HCT116 (cell line): ENCODE measurements at regions not wholly inside any gene's neighbourhood (a gene's known extent, or its start where the extent isn't known, plus 50 kb on each side); places are given as distances from the start of the nearest gene placed in this dataset.

Experiments
- ATAC-seq: fragments of 200-7000 bp; cut with Tn5 transposase; 2 replicates; pipeline ENCODE4 v1.9.1; 2020; ENCODE audit warnings: mild to moderate bottlenecking, moderate library complexity
- BruUV-seq: library from RNA; stranded (reverse); fragments of 400-500 nt; replicated peaks from 2 replicates; lab custom pipeline; 2021; lab: Mats Ljungman, UMichigan
- CTCF ChIA-PET: fragments of 300-600 bp; sonication (Branson Sonifier 250); formaldehyde crosslinking; loops from one replicate; lab custom pipeline; 2021; ENCODE audit warnings: antibody characterized with exemption; lab: Charles Lee
- POLR2A ChIA-PET: fragments of 300-600, 350-600 bp; sonication (Branson Sonifier 250); formaldehyde crosslinking; loops from one replicate; lab custom pipeline; 2021; ENCODE audit warnings: antibody characterized with exemption; lab: Charles Lee
- RAD21 ChIA-PET, 2 experiments: fragments of 300-600 bp; sonication (Branson Sonifier 250); formaldehyde crosslinking; loops; one replicate each; lab custom pipeline; 2023; ENCODE audit warnings: low total read pairs in 2 of 2; ENCODE audit not compliant: uncharacterized antibody in 2 of 2, unreplicated experiment in 2 of 2, low non-redundant PET in 1 of 2; lab: Charles Lee
- DNase-seq: peaks from one replicate; pipeline ENCODE4 v3.0.0-alpha.2; 2010; ENCODE audit warnings: low read depth, low spot score
- H2AFZ ChIP-seq: fragments of 200-600 bp; shearing (Covaris generic), sonication (generic); 2 replicates; pipeline ENCODE4 v1.6.1; 2017; ENCODE audit warnings: low read depth, mixed run types, mixed read lengths, antibody characterized with exemption, low read length; ENCODE audit not compliant: poor library complexity, severe bottlenecking
- H3K27ac ChIP-seq: 2 replicates; pipeline ENCODE4 v1.5.1; 2012; ENCODE audit warnings: low read depth, low read length
- H3K27me3 ChIP-seq: fragments of 200-600 bp; sonication (generic); 2 replicates; pipeline ENCODE4 v1.6.1; 2016; ENCODE audit warnings: mixed run types, low read length, mixed read lengths; ENCODE audit not compliant: insufficient read depth
- H3K36me3 ChIP-seq, 2 experiments: fragments of 200-500 bp in 1 of 2; fragments of 200-600 bp in 1 of 2; sonication (Bioruptor generic) in 1 of 2; sonication (generic) in 1 of 2; 2 replicates each; pipeline versions ENCODE4 v1.5.1 to v1.6.1; 2014 to 2016; ENCODE audit warnings: low read length in 2 of 2, inconsistent platforms in 1 of 2, mixed read lengths in 1 of 2, mixed run types in 1 of 2; ENCODE audit not compliant: insufficient read depth in 2 of 2, control insufficient read depth in 1 of 2
- H3K4me1 ChIP-seq, 2 experiments: fragments of 200-600 bp in 1 of 2; sonication (generic) in 1 of 2; 2 replicates each; pipeline versions ENCODE4 v1.5.1 to v1.6.1; 2012 to 2017; ENCODE audit warnings: low read length in 2 of 2, inconsistent platforms in 1 of 2, mild to moderate bottlenecking in 1 of 2, mixed read lengths in 1 of 2, mixed run types in 1 of 2, moderate library complexity in 1 of 2; ENCODE audit not compliant: insufficient read depth in 2 of 2, control insufficient read depth in 1 of 2
- H3K4me2 ChIP-seq: fragments of 200-600 bp; sonication (generic); 2 replicates; pipeline ENCODE4 v1.6.1; 2017; ENCODE audit warnings: mixed run types, low read length, mixed read lengths
- H3K4me3 ChIP-seq, 2 experiments: fragments of 200-600 bp in 1 of 2; sonication (generic) in 1 of 2; replicated peaks in 1 of 2; 2 replicates each; pipeline ENCODE4 v1.5.1; 2011 to 2016; ENCODE audit warnings: low read length in 2 of 2, control low read depth in 1 of 2, low read depth in 1 of 2, mild to moderate bottlenecking in 1 of 2, mixed read lengths in 1 of 2, mixed run types in 1 of 2
- H3K79me2 ChIP-seq: fragments of 200-600 bp; sonication (generic); 2 replicates; pipeline ENCODE4 v1.6.1; 2017; ENCODE audit warnings: mild to moderate bottlenecking, mixed run types, low read length, moderate library complexity, mixed read lengths; ENCODE audit not compliant: insufficient read depth
- H3K9ac ChIP-seq: fragments of 200-600 bp; sonication (generic); 2 replicates; pipeline ENCODE4 v1.6.1; 2016; ENCODE audit warnings: low read length, mixed read lengths
- H3K9me2 ChIP-seq: fragments of 200-600 bp; sonication (generic), shearing (Covaris generic); 2 replicates; pipeline ENCODE4 v1.6.1; 2017; ENCODE audit warnings: mixed run types, mild to moderate bottlenecking, moderate library complexity; ENCODE audit not compliant: insufficient read depth
- H3K9me3 ChIP-seq, 2 experiments: fragments of 200-500 bp in 1 of 2; fragments of 200-600 bp in 1 of 2; sonication (Bioruptor generic) in 1 of 2; sonication (generic) in 1 of 2; 2 replicates each; pipeline ENCODE4 v1.6.1; 2014 to 2017; ENCODE audit warnings: low read length in 2 of 2, mixed read lengths in 2 of 2, inconsistent platforms in 1 of 2, low read depth in 1 of 2, mild to moderate bottlenecking in 1 of 2, mixed run types in 1 of 2, moderate library complexity in 1 of 2; ENCODE audit not compliant: control insufficient read depth in 1 of 2, insufficient read depth in 1 of 2
- H4K20me1 ChIP-seq: fragments of 200-600 bp; sonication (generic), shearing (Covaris generic); 2 replicates; pipeline ENCODE4 v1.6.1; 2017; ENCODE audit warnings: mixed run types, mild to moderate bottlenecking, moderate library complexity; ENCODE audit not compliant: insufficient read depth
- CBX3 ChIP-seq: IDR thresholded peaks from 2 replicates; pipeline ENCODE4 v1.6.1; 2012; ENCODE audit warnings: low read depth
- CEBPB ChIP-seq: IDR thresholded peaks from 2 replicates; pipeline ENCODE4 v1.6.1; 2012; ENCODE audit warnings: low read depth
- EGR1 ChIP-seq: IDR thresholded peaks from 2 replicates; pipeline ENCODE4 v1.6.1; 2012; ENCODE audit warnings: low read depth
- ELF1 ChIP-seq: IDR thresholded peaks from 2 replicates; pipeline ENCODE4 v1.6.1; 2012; ENCODE audit warnings: low read depth, borderline replicate concordance
- EZH2 ChIP-seq: fragments of 200-600 bp; sonication (generic); IDR thresholded peaks from 2 replicates; pipeline ENCODE4 v1.6.1; 2017; ENCODE audit warnings: antibody characterized with exemption, mixed run types
- EZH2phosphoT487 ChIP-seq: fragments of 200-600 bp; IDR thresholded peaks from 2 replicates; pipeline ENCODE4 v1.6.1; 2018; ENCODE audit warnings: antibody characterized with exemption, borderline replicate concordance
- FOSL1 ChIP-seq: IDR thresholded peaks from 2 replicates; pipeline ENCODE4 v1.6.1; 2012; ENCODE audit warnings: low read depth
- JUND ChIP-seq: IDR thresholded peaks from 2 replicates; pipeline ENCODE4 v1.6.1; 2012
- POLR2A ChIP-seq: IDR thresholded peaks from 2 replicates; pipeline ENCODE4 v1.7.0; 2011; ENCODE audit warnings: borderline replicate concordance; ENCODE audit not compliant: insufficient read depth, insufficient read length; ENCODE audit errors: extremely low read depth
- POLR2AphosphoS5 ChIP-seq: IDR thresholded peaks from 2 replicates; pipeline ENCODE4 v1.6.1; 2011; ENCODE audit warnings: mild to moderate bottlenecking, low read depth, low read length, moderate library complexity
- RAD21 ChIP-seq: IDR thresholded peaks from 2 replicates; pipeline ENCODE4 v1.6.1; 2012; ENCODE audit warnings: low read depth, mild to moderate bottlenecking
- SIN3A ChIP-seq: IDR thresholded peaks from 2 replicates; pipeline ENCODE4 v1.6.1; 2012; ENCODE audit warnings: low read depth
- SP1 ChIP-seq: IDR thresholded peaks from 2 replicates; pipeline ENCODE4 v1.6.1; 2012; ENCODE audit warnings: low read depth
- SRF ChIP-seq: IDR thresholded peaks from 2 replicates; pipeline ENCODE4 v1.6.1; 2012; ENCODE audit warnings: low read depth
- TCF7L2 ChIP-seq: IDR thresholded peaks from 2 replicates; pipeline ENCODE4 v1.7.0; 2011; ENCODE audit warnings: borderline replicate concordance, inconsistent platforms; ENCODE audit not compliant: insufficient read depth, insufficient read length; ENCODE audit errors: extremely low read depth
- YY1 ChIP-seq: IDR thresholded peaks from 2 replicates; pipeline ENCODE4 v1.6.1; 2011; ENCODE audit warnings: low read length, low read depth, moderate library complexity, mild to moderate bottlenecking; ENCODE audit not compliant: insufficient replicate concordance; ENCODE audit errors: extremely low read depth
- ZFX ChIP-seq: fragments of 450-650 bp; IDR thresholded peaks from 2 replicates; pipeline ENCODE4 v1.6.1; 2017
- ZNF274 ChIP-seq: fragments of 200-500 bp; sonication (Bioruptor generic); IDR thresholded peaks from 2 replicates; pipeline ENCODE4 v1.6.1; 2014; ENCODE audit warnings: mild to moderate bottlenecking, low read depth, low read length, inconsistent platforms
- intact Hi-C: fragments of 100-400 bp; cut with micrococcal nuclease; formaldehyde crosslinking; loops from 2 replicates; pipeline ENCODE4 v1.10.0; 2022
- TF ChIP-seq, protein P1 (sequence below): IDR thresholded peaks from 2 replicates; pipeline ENCODE4 v1.6.1; 2012; ENCODE audit warnings: low read depth
- TF ChIP-seq, protein P2 (sequence below): IDR thresholded peaks from 2 replicates; pipeline ENCODE4 v1.6.1; 2011; ENCODE audit warnings: mild to moderate bottlenecking, low read length, moderate library complexity; ENCODE audit not compliant: insufficient replicate concordance; ENCODE audit errors: extremely low read depth
- TF ChIP-seq, protein P3 (sequence below), 3 experiments: fragments of 200-600 bp in 1 of 3; sonication (generic) in 1 of 3; IDR thresholded peaks in 2 of 3; conservative IDR thresholded peaks in 1 of 3; 2 replicates each; pipeline ENCODE4 v1.5.1; 2012 to 2017; ENCODE audit warnings: low read depth in 2 of 3, low read length in 2 of 3, antibody characterized with exemption in 1 of 3, borderline replicate concordance in 1 of 3, control low read depth in 1 of 3, mild to moderate bottlenecking in 1 of 3, mixed read lengths in 1 of 3, mixed run types in 1 of 3, moderate library complexity in 1 of 3; ENCODE audit not compliant: insufficient read depth in 1 of 3
- TF ChIP-seq, protein P4 (sequence below): IDR thresholded peaks from 2 replicates; pipeline ENCODE4 v1.6.1; 2012

DNA sequence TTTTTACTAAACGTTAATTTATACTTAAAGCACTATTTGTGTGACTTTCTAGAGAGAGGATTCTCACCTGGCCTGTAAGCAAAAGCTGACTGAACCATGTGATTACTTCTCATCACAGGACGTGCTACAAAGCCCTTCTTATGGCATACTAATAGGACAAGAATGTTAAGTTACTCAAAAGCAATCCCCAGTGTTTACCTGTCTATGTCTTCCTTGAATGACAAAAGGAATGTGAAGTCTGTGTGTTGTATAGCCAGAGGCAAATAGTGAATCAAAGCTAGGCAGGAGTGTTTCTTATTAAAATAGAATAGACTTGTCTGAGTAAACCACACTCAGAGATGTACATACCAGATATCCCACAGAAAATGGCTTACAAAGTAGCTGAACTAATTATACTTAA, 1465.5 kb downstream of the SUCLG1 start:
- ChIA-PET POLR2A (no interaction called here), CTCF (no interaction called here)
- no peak for TF ChIP-seq CBX3
- TF ChIP-seq EZH2phosphoT487 = no peak
- TF ChIP-seq SP1 = peak; percentile 29; the same call in 1 of the 2 replicates
- no peak for TF ChIP-seq EGR1
- TF ChIP-seq POLR2A = no peak
- peak; percentile 50 for TF ChIP-seq JUND
- peak; percentile 38; the same call in 1 of the 2 replicates for TF ChIP-seq FOSL1
- TF ChIP-seq, protein P1, sequence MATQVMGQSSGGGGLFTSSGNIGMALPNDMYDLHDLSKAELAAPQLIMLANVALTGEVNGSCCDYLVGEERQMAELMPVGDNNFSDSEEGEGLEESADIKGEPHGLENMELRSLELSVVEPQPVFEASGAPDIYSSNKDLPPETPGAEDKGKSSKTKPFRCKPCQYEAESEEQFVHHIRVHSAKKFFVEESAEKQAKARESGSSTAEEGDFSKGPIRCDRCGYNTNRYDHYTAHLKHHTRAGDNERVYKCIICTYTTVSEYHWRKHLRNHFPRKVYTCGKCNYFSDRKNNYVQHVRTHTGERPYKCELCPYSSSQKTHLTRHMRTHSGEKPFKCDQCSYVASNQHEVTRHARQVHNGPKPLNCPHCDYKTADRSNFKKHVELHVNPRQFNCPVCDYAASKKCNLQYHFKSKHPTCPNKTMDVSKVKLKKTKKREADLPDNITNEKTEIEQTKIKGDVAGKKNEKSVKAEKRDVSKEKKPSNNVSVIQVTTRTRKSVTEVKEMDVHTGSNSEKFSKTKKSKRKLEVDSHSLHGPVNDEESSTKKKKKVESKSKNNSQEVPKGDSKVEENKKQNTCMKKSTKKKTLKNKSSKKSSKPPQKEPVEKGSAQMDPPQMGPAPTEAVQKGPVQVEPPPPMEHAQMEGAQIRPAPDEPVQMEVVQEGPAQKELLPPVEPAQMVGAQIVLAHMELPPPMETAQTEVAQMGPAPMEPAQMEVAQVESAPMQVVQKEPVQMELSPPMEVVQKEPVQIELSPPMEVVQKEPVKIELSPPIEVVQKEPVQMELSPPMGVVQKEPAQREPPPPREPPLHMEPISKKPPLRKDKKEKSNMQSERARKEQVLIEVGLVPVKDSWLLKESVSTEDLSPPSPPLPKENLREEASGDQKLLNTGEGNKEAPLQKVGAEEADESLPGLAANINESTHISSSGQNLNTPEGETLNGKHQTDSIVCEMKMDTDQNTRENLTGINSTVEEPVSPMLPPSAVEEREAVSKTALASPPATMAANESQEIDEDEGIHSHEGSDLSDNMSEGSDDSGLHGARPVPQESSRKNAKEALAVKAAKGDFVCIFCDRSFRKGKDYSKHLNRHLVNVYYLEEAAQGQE = no peak
- TF ChIP-seq, protein P2, sequence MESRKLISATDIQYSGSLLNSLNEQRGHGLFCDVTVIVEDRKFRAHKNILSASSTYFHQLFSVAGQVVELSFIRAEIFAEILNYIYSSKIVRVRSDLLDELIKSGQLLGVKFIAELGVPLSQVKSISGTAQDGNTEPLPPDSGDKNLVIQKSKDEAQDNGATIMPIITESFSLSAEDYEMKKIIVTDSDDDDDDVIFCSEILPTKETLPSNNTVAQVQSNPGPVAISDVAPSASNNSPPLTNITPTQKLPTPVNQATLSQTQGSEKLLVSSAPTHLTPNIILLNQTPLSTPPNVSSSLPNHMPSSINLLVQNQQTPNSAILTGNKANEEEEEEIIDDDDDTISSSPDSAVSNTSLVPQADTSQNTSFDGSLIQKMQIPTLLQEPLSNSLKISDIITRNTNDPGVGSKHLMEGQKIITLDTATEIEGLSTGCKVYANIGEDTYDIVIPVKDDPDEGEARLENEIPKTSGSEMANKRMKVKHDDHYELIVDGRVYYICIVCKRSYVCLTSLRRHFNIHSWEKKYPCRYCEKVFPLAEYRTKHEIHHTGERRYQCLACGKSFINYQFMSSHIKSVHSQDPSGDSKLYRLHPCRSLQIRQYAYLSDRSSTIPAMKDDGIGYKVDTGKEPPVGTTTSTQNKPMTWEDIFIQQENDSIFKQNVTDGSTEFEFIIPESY = no peak
- TF ChIP-seq, protein P3, sequence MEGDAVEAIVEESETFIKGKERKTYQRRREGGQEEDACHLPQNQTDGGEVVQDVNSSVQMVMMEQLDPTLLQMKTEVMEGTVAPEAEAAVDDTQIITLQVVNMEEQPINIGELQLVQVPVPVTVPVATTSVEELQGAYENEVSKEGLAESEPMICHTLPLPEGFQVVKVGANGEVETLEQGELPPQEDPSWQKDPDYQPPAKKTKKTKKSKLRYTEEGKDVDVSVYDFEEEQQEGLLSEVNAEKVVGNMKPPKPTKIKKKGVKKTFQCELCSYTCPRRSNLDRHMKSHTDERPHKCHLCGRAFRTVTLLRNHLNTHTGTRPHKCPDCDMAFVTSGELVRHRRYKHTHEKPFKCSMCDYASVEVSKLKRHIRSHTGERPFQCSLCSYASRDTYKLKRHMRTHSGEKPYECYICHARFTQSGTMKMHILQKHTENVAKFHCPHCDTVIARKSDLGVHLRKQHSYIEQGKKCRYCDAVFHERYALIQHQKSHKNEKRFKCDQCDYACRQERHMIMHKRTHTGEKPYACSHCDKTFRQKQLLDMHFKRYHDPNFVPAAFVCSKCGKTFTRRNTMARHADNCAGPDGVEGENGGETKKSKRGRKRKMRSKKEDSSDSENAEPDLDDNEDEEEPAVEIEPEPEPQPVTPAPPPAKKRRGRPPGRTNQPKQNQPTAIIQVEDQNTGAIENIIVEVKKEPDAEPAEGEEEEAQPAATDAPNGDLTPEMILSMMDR (IDR thresholded peaks at IDR 0.05 in 2 of 3, conservative IDR thresholded peaks at IDR 0.05 in 1 of 3; ENCODE audit: borderline replicate concordance in 1 of 3, insufficient read depth in 1 of 3, low read depth in 2 of 3, low read length in 2 of 3) = no peak
- TF ChIP-seq SRF = no peak
- TF ChIP-seq RAD21 = no peak
- TF ChIP-seq ZNF274 = no peak
- TF ChIP-seq POLR2AphosphoS5 = no peak
- TF ChIP-seq TCF7L2 = no peak
- TF ChIP-seq YY1 = no peak
- TF ChIP-seq, protein P4, sequence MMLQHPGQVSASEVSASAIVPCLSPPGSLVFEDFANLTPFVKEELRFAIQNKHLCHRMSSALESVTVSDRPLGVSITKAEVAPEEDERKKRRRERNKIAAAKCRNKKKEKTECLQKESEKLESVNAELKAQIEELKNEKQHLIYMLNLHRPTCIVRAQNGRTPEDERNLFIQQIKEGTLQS = no peak
- no peak for TF ChIP-seq EZH2
- TF ChIP-seq SIN3A = no peak
- TF ChIP-seq CEBPB = 0 out of 2 replicates have a peak, but pooled peaks have one; percentile 19
- no peak for TF ChIP-seq ZFX
- no peak for TF ChIP-seq ELF1

More for the DNA sequence above, 1465.5 kb downstream of the SUCLG1 start:
- no peaks in the 10 kb centered on the region for H3K27me3 ChIP-seq
- H3K36me3 ChIP-seq = no peaks in the 10 kb centered on the region
- ATAC-seq = peak; percentile 53
- DNase-seq = peak; percentile 18
- H3K9ac ChIP-seq = no peak overlapping the region
- no TSS peak for BruUV-seq
- peaks cover 0 to 11% of the 10 kb centered on the region in 2 experiments; a peak in 2 of 4 replicates for H3K4me1 ChIP-seq
- intact Hi-C loops = no loop called here
- H2AFZ ChIP-seq = peak overlapping the region; percentile 36
- H4K20me1 ChIP-seq = no peaks in the 10 kb centered on the region
- H3K79me2 ChIP-seq = no peaks in the 10 kb centered on the region
- H3K9me3 ChIP-seq = no peaks in the 10 kb centered on the region
- no peak overlapping the region for H3K4me3 ChIP-seq
- no peak overlapping the region for H3K4me2 ChIP-seq
- no peaks in the 10 kb centered on the region for H3K9me2 ChIP-seq
- H3K27ac ChIP-seq = no peak overlapping the region
- RAD21 ChIA-PET = no interaction called here
